ENCODE measurements at regions not wholly inside any gene's neighbourhood (a gene's known extent, or its start where the extent isn't known, plus 50 kb on each side); places are given as distances from the start of the nearest gene placed in this dataset.

- H3K4me3 ChIP-seq (ENCODE audit: low read depth, low read length): no peak overlapping the region
- no peak for TF ChIP-seq CTCF (IDR thresholded peaks at IDR 0.05; ENCODE audit: borderline replicate concordance, insufficient read depth, low read depth, low read length)
These were observed 669.9 kb downstream of the BRD1 start for GRCh38 chr22:49157529-49158339.

GRCh38 chr22:49156662-49157285 lies 670.9 kb downstream of the BRD1 start:
- no peak for TF ChIP-seq CTCF (IDR thresholded peaks at IDR 0.05; ENCODE audit: borderline replicate concordance, insufficient read depth, low read depth, low read length)
- no peak overlapping the region for H3K4me3 ChIP-seq (ENCODE audit: low read depth, low read length)

- TF ChIP-seq CTCF (IDR thresholded peaks at IDR 0.05; ENCODE audit: borderline replicate concordance, insufficient read depth, low read depth, low read length): no peak
- no peak overlapping the region for H3K4me3 ChIP-seq (ENCODE audit: low read depth, low read length)
These were observed 671.7 kb downstream of the BRD1 start for GRCh38 chr22:49155770-49156580.

DNA sequence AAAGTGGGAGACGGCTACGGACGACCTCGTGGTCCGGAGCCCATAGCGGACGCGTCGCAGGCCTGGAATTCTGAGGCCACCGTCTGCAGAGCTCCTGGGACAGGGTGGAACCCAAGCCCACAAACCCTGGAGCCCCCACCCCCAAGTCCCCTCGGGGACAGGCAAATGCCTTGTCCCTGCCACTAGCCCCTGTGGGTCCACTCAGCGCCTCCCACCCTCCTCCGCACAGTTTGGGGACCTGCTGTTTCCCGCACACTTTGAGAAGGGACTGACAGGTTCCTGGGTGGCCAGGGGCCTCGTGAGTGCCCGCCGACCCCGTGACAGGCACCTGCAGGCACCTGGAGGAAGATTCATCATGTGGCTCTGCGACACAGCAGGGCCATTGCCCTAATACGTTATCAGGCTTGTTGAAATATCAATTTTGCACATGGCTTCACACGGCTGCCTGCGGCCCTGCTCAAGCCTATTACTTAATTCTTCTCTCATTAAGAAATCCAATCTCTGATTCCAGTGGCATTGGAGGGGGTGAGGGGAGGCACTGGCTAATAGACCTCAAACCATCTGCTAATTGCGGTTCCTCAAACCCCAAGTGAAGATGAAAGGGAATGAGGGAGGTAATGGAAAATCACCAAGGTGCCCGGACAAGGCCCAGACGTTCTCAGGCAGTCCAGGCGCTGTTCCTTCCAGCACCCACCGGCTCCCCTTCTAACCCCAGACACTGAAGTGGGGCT lies 672.5 kb downstream of the BRD1 start:
- no peak overlapping the region for H3K4me3 ChIP-seq (ENCODE audit: low read depth, low read length)
- TF ChIP-seq CTCF (IDR thresholded peaks at IDR 0.05; ENCODE audit: borderline replicate concordance, insufficient read depth, low read depth, low read length): no peak

DNA sequence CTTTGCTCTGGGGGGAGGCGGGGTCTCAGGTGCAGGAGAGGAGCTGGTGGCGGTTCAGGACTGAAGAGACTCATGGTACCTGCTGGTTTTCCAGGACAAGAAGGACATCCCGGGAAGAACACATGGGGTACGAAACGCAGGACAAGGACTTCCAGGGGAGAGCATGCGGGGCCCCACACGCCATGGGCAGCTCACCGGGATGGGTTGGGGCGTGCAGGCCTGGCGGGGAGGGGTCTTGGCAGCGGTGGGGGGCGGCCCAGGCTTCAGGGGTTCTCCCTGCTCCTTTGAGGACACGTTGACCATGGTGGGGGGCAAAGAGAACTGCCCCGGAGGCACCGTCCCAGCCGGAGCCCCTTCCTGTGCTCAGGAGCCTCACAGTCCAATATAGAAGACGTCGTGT lies 673.2 kb downstream of the BRD1 start:
- TF ChIP-seq CTCF (IDR thresholded peaks at IDR 0.05; ENCODE audit: borderline replicate concordance, insufficient read depth, low read depth, low read length): no peak
- no peak overlapping the region for H3K4me3 ChIP-seq (ENCODE audit: low read depth, low read length)

- TF ChIP-seq CTCF (IDR thresholded peaks at IDR 0.05; ENCODE audit: borderline replicate concordance, insufficient read depth, low read depth, low read length): no peak
These were observed 673.8 kb downstream of the BRD1 start for GRCh38 chr22:49153921-49154320.

More at GRCh38 chr22:49153921-49154320, 673.8 kb downstream of the BRD1 start:
- no peak overlapping the region for H3K4me3 ChIP-seq (ENCODE audit: low read depth, low read length)
